IMR-90 (cell line): ENCODE measurements at regions not wholly inside any gene's neighbourhood (a gene's known extent, or its start where the extent isn't known, plus 50 kb on each side); places are given as distances from the start of the nearest gene placed in this dataset.

Source experiments
- ATAC-seq: fragments of 200-7000 bp; cut with Tn5 transposase; 2 replicates; pipeline ENCODE4 v1.9.1; 2020; ENCODE audit warnings: low read depth, mild to moderate bottlenecking, moderate library complexity
- BruUV-seq: library from RNA; stranded (reverse); fragments of 400-500 nt; replicated peaks from 2 replicates; lab custom pipeline; 2021; lab: Mats Ljungman, UMichigan
- CTCF ChIA-PET: fragments of 300-600 bp; formaldehyde crosslinking; extraction: SDS; loops from one replicate; lab custom pipeline; 2021; ENCODE audit warnings: antibody characterized with exemption; lab: Yijun Ruan, JAX
- POLR2A ChIA-PET: fragments of 300-600 bp; sonication (Branson Sonifier 250); formaldehyde crosslinking; loops from one replicate; lab custom pipeline; 2022; ENCODE audit warnings: antibody characterized with exemption; ENCODE audit not compliant: unreplicated experiment; lab: Charles Lee
- DNase-seq: peaks from one replicate; pipeline ENCODE4 v3.0.0; 2013
- H2AFZ ChIP-seq: replicated peaks from 2 replicates; pipeline ENCODE3; 2013; ENCODE audit warnings: low read length, mild to moderate bottlenecking; ENCODE audit not compliant: poor library complexity
- H2AK5ac ChIP-seq: 2 replicates; pipeline ENCODE4 v1.6.1; 2013; ENCODE audit warnings: low read depth, low read length, inconsistent platforms
- H2AK9ac ChIP-seq: replicated peaks from 2 replicates; pipeline ENCODE3; 2013; ENCODE audit warnings: mild to moderate bottlenecking, low read depth, low read length, moderate library complexity; ENCODE audit not compliant: poor library complexity
- H2BK120ac ChIP-seq: 2 replicates; pipeline ENCODE4 v1.6.1; 2013; ENCODE audit warnings: low read depth, low read length, inconsistent platforms
- H2BK15ac ChIP-seq: 3 replicates; pipeline ENCODE4 v1.6.1; 2013; ENCODE audit warnings: low read depth, low read length, inconsistent platforms
- H2BK20ac ChIP-seq: 2 replicates; pipeline ENCODE4 v1.6.1; 2013; ENCODE audit warnings: low read depth, mild to moderate bottlenecking, inconsistent platforms, low read length, moderate library complexity
- H2BK5ac ChIP-seq: 2 replicates; pipeline ENCODE4 v1.6.1; 2013; ENCODE audit warnings: mild to moderate bottlenecking, low read depth, low read length, inconsistent platforms; ENCODE audit not compliant: poor library complexity, severe bottlenecking
- H3K14ac ChIP-seq: replicated peaks from 2 replicates; pipeline ENCODE4 v1.6.1; 2013; ENCODE audit warnings: low read depth, low read length, inconsistent platforms
- H3K18ac ChIP-seq: 2 replicates; pipeline ENCODE4 v1.6.1; 2013; ENCODE audit warnings: low read depth, low read length, control low read depth
- H3K23ac ChIP-seq: 2 replicates; pipeline ENCODE4 v1.6.1; 2013; ENCODE audit warnings: low read depth, low read length, inconsistent platforms
- H3K27ac ChIP-seq: 2 replicates; pipeline ENCODE4 v1.5.1; 2013; ENCODE audit warnings: mild to moderate bottlenecking, control low read depth, low read length; ENCODE audit not compliant: insufficient read depth
- H3K27me3 ChIP-seq: 2 replicates; pipeline ENCODE4 v1.6.1; 2013; ENCODE audit warnings: low read length; ENCODE audit not compliant: control insufficient read depth, insufficient read depth
- H3K36me3 ChIP-seq: 2 replicates; pipeline ENCODE4 v1.6.1; 2013; ENCODE audit warnings: low read length, mixed read lengths; ENCODE audit not compliant: control insufficient read depth, insufficient read depth
- H3K4ac ChIP-seq: 2 replicates; pipeline ENCODE4 v1.6.1; 2013; ENCODE audit warnings: low read depth, low read length, inconsistent platforms
- H3K4me1 ChIP-seq: 2 replicates; pipeline ENCODE4 v1.6.1; 2013; ENCODE audit warnings: low read length, mixed read lengths; ENCODE audit not compliant: control insufficient read depth, insufficient read depth
- H3K4me2 ChIP-seq: 2 replicates; pipeline ENCODE4 v1.6.1; 2013; ENCODE audit warnings: low read depth, mild to moderate bottlenecking, control low read depth, low read length, moderate library complexity
- H3K4me3 ChIP-seq: 2 replicates; pipeline ENCODE4 v1.5.1; 2013; ENCODE audit warnings: low read depth, mild to moderate bottlenecking, control low read depth, low read length, moderate library complexity; ENCODE audit not compliant: insufficient read depth
- H3K56ac ChIP-seq: 2 replicates; pipeline ENCODE4 v1.6.1; 2013; ENCODE audit warnings: low read length, inconsistent platforms; ENCODE audit not compliant: insufficient read depth; ENCODE audit errors: extremely low read depth
- H3K79me1 ChIP-seq, 2 experiments: 2 replicates each; pipeline ENCODE4 v1.6.1; 2013; ENCODE audit warnings: low read length in 2 of 2, inconsistent platforms in 1 of 2, low read depth in 1 of 2
- H3K9ac ChIP-seq: 2 replicates; pipeline ENCODE4 v1.6.1; 2013; ENCODE audit warnings: low read depth, low read length, control low read depth
- H3K9me1 ChIP-seq: 2 replicates; pipeline ENCODE4 v1.6.1; 2013; ENCODE audit warnings: low read length, inconsistent platforms; ENCODE audit not compliant: insufficient read depth
- H3K9me3 ChIP-seq: 2 replicates; pipeline ENCODE4 v1.6.1; 2013; ENCODE audit warnings: low read length; ENCODE audit not compliant: control insufficient read depth, insufficient read depth
- H4K20me1 ChIP-seq: 2 replicates; pipeline ENCODE4 v1.6.1; 2013; ENCODE audit warnings: low read length, inconsistent platforms; ENCODE audit not compliant: insufficient read depth
- H4K5ac ChIP-seq: 2 replicates; pipeline ENCODE4 v1.6.1; 2013; ENCODE audit warnings: mild to moderate bottlenecking, low read depth, low read length, control low read depth
- H4K8ac ChIP-seq, 2 experiments: 2 replicates each; pipeline ENCODE4 v1.6.1; 2013; ENCODE audit warnings: low read depth in 2 of 2, low read length in 2 of 2, control low read depth in 1 of 2, inconsistent platforms in 1 of 2
- H4K91ac ChIP-seq: 2 replicates; pipeline ENCODE4 v1.6.1; 2013; ENCODE audit warnings: low read depth, low read length, inconsistent platforms; ENCODE audit not compliant: insufficient read depth
- CEBPB ChIP-seq: IDR thresholded peaks from 2 replicates; pipeline ENCODE4 v1.6.1; 2012; ENCODE audit warnings: low read depth, low read length, improper control_type of control experiment
- CHD1 ChIP-seq: IDR thresholded peaks from 2 replicates; pipeline ENCODE4 v1.6.1; 2012; ENCODE audit warnings: low read depth, low read length, improper control_type of control experiment
- CTCF ChIP-seq: conservative IDR thresholded peaks from 2 replicates; pipeline ENCODE4 v1.5.1; 2012; ENCODE audit warnings: mild to moderate bottlenecking, low read depth, low read length, improper control_type of control experiment
- FOS ChIP-seq: fragments of 150-350 bp; IDR thresholded peaks from 2 replicates; pipeline ENCODE4 v1.6.1; 2016; ENCODE audit warnings: low read depth, low read length
- RFX5 ChIP-seq: IDR thresholded peaks from 2 replicates; pipeline ENCODE4 v1.8.0; 2012; ENCODE audit warnings: low read depth, mild to moderate bottlenecking, low read length, moderate library complexity
- USF2 ChIP-seq: fragments of 150-350 bp; IDR thresholded peaks from 2 replicates; pipeline ENCODE4 v1.6.1; 2017; ENCODE audit warnings: mild to moderate bottlenecking, antibody characterized with exemption, low read length, low read depth
- WGBS, 2 experiments: methylation state at CpG; one replicate each; pipeline versions ENCODE4 v1.1.5 to v1.1.7; 2013; ENCODE audit warnings: missing lambda C conversion rate in 2 of 2; ENCODE audit not compliant: insufficient read length in 1 of 2; ENCODE audit errors: extremely low coverage in 2 of 2; 5-methylcytosine and 5-hydroxymethylcytosine counted together
- dilution Hi-C: fragments of 300-500 bp; cut with HindIII; formaldehyde crosslinking; loops from one replicate; pipeline ENCODE4 v1.14.3; 2018; ENCODE audit warnings: low sequenced_read_pairs; ENCODE audit not compliant: unreplicated experiment
- in situ Hi-C: fragments of 300-500 bp; cut with MboI; formaldehyde crosslinking; loops from 3 replicates; pipeline ENCODE4 v1.14.3; 2019; ENCODE audit warnings: low sequenced_read_pairs, inconsistent platforms, mixed read lengths
- intact Hi-C: fragments of 100-400 bp; cut with micrococcal nuclease; formaldehyde crosslinking; loops from 2 replicates; pipeline ENCODE4 v1.10.0; 2022

- Histone ChIP-seq H3K23ac (no peak overlapping the region), H2BK15ac (no peak overlapping the region), H3K79me1 (no peaks in the 10 kb centered on the region), H3K14ac (no peak overlapping the region), H3K4me1 (no peaks in the 10 kb centered on the region), H2AFZ (no peak overlapping the region), H2BK120ac (no peak overlapping the region), H3K27me3 (no peaks in the 10 kb centered on the region), H2AK5ac (no peak overlapping the region), H3K27ac (no peak overlapping the region), H2BK5ac (no peak overlapping the region), H3K36me3 (no peaks in the 10 kb centered on the region), H3K56ac (no peak overlapping the region), H4K5ac (no peak overlapping the region), H3K4me2 (no peak overlapping the region), H2BK20ac (no peak overlapping the region), H3K9ac (no peak overlapping the region), H4K8ac (no peak overlapping the region), H3K4ac (no peak overlapping the region), H3K18ac (no peak overlapping the region), H3K9me3 (no peaks in the 10 kb centered on the region), H3K9me1 (no peaks in the 10 kb centered on the region), H4K20me1 (no peaks in the 10 kb centered on the region), H2AK9ac (no peak overlapping the region), H3K4me3 (no peak overlapping the region), H4K91ac (no peak overlapping the region)
- DNase-seq, result no peak
- POLR2A ChIA-PET, result no interaction called here
- CTCF ChIA-PET, result no interaction called here
- ATAC-seq, result no peak
- intact Hi-C loops, result no loop called here
- WGBS, 2 experiments, result 100% methylated on average over 1 of the region's 3 CpGs; no CpG with 5 or more reads in 1 of the 2 experiments
- in situ Hi-C loops, result no loop called here
- TF ChIP-seq FOS (no peak), RFX5 (no peak), CHD1 (no peak), USF2 (no peak), CTCF (no peak), CEBPB (no peak)
- BruUV-seq, result no TSS peak
- dilution Hi-C loops, result no loop called here
Observed at GRCh38 chr6:48624631-48625030, 513.6 kb upstream of the PTCHD4 start.
